Skin of body (tissue), 1 donor: ENCODE measurements at regions not wholly inside any gene's neighbourhood (a gene's known extent, or its start where the extent isn't known, plus 50 kb on each side); places are given as distances from the start of the nearest gene placed in this dataset.

ENCODE experiments used
- DNase-seq: peaks from one replicate; lab custom pipeline; 2025; lab: John Stamatoyannopoulos, UW

- DNase-seq = no peak
Measured at GRCh38 chr13:32964987-32965386, 51.2 kb upstream of the KL start.
